Endometrium (tissue), 2 donors: ENCODE measurements at regions not wholly inside any gene's neighbourhood (a gene's known extent, or its start where the extent isn't known, plus 50 kb on each side); places are given as distances from the start of the nearest gene placed in this dataset.

Experiments used
- FAIRE-seq: peaks from 2 replicates; lab custom pipeline; 2012; peaks lifted over from hg19 to GRCh38; lab: Jason Lieb, UNC
- donor health status: control.
- donor health status: control.

DNA sequence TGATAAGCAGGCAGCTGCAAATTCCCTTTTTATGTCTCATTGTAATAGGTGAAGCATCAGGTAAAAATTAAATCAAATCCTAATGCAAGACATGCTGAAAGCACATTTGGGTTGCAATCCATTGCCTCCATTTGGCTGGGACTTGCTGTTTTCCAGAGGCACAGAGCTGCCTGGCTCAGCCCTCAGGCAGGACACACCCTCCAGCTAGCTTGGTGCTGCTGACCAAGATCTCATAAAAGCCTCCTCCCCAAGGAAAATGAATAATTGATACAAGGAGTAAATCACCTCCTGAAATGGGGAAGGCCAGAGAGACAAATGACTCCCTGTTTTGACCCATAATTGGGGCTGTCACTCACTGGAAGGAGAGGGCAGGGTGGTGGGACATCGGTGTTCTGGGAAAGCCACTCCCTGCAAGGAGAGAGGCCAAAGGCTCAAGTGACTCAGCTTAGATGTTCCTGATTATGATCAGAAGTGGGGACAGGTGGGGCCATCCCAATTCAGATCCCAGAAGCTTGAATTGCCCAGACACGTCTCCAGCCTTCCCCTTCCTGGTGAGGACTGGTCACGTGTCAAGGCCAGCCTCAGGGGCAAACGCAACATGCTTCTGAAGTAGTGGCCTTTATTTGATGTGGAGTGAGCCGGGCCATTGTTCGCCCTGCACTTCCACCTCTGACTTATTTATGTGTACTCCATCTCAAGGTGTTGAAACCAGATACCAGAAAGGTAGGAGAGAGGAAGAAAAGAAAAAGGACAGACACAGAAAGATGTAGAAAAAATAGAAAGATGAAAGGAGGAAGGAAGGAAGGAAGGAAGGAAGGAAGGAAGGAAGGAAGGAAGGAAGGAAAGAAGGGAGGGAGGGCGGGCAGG is 773.7 kb downstream of the BCL11B start:
- no peak for FAIRE-seq

- no peak for FAIRE-seq
Measured at GRCh38 chr14:98501335-98501734, 770.7 kb downstream of the BCL11B start.

DNA sequence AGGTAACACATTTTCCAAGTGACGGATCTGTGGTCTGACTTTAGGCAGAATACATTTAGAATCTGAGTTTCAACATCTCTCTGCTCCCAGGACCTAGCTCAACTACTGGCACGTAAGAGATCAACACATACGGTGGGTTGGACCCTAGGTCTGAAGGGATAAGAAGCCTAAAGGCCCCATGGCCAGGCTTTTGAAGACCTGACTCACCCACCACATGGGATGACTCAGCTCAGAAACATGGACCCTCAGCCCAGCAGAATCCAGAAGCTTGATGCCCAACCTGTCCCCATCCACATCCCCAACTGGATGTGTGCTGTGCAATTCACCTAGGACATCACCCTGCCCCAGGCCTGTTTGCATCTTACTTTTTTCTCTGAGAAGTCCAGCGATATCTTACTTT is 770.2 kb downstream of the BCL11B start:
- no peak for FAIRE-seq

GRCh38 chr14:98503086-98503815 is 768.7 kb downstream of the BCL11B start:
- FAIRE-seq = no peak

GRCh38 chr14:98507264-98507663 is 764.7 kb downstream of the BCL11B start:
- no peak for FAIRE-seq

DNA sequence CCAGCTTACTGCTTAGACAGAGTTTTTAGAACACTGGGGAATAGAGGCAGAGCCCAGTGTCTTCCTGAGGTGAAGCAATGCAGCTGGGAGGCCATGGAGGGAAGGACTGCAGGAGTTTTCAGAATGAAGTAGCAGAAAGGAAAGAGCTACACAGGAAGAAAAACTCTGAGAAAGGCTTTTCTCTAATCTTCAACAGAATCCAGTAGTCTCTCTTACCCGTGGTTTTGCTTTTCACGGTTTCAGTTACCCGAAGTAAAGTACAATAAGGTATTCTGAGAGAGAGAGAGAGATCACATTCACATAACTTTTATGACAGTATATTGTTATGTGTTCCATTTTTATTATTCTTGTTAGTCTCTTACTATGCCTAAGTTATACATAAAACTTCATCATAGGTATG is 761.6 kb downstream of the BCL11B start:
- FAIRE-seq = no peak

DNA sequence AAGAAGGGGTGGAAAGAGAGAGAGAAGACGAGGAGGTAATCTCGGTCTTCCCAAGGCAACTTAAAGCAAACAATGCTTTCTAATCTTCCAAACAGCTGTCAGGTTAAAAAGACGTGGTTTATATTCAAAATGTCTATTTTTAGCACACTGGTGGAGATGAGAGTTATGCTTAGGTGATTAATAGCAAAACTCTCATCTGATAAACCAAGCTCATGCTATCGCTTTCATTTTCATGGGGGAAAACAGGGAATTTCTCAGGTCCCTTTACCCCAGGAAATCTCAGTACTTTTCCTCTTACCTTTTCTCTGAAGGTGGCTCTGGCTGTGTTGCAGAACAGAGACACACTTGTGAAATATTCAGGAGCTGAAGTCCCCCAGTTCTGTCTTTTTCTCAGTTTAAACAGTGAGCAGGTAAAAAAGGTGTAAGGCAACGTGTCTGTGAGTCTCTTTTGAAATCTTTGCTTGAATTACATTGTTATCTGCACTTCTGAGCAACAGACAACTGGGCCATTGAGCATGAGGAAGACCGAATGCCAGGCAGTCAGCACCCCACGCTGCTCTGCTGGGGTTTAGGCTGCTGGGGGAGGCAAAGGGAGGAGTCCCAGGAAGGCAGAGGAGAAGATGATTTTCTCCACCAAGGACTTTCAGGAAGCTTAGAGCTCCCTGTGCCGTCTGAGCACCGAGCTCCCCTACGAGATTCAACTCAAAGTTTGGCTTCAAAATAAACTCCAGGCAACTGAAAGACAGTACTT is 759.3 kb downstream of the BCL11B start:
- FAIRE-seq = no peak

DNA sequence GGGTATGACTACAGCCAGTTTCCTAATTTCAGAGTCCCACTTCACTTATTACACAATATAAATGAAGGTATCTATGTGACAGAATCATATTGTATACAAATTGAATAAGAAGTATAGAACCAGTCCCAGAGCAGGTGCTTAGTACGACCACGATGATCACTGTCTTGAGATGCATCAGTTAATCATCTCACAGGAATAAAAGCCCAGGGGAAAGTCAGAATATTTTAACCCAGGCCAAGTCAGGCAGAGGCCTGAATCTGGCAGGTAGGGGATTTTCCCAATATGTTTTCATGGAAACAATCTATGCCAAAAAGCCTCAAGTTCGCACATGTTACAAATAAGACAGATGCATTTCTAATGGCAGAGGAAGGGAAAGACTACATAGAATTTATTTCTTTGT is 758.4 kb downstream of the BCL11B start:
- FAIRE-seq = no peak

- FAIRE-seq = no peak
Measured at GRCh38 chr14:98514016-98514415, 758.0 kb downstream of the BCL11B start.

DNA sequence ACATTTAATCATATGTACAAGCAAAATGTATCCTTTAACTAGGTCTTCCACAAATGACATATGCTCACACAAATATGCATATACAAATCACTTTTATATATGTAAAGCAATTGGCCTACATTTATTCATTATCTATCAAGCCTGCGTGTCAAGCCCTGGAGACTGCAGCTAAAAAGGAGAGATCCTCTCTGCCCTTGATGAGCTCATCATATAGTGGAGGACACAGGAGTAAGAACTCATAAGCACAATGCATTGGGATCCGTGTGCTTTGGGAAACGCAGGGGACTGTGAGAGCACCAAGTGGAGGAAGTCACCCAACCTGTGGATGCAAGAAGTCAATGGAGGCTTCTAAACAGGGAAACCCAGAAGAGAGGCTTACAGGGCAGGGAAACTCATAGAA is 735.7 kb downstream of the BCL11B start:
- FAIRE-seq = no peak

DNA sequence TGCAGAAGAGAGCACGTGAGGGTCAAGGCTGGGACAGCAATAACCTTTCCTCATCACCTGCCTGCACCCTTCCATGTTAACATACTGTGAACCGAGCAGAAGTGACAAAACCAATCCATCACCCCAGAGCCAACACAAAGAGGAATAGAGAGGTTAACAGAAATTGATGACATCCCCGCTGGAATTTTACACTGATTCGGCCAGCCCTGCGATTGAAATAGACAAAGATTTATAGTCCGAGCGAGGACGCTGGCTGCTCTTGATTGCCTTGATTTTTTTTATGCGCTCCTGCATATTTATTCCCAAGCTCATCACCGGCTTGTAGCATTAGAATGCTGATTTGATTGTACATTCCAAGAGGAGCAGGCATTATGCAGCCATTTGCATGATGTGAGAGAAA is 729.7 kb downstream of the BCL11B start:
- no peak for FAIRE-seq

GRCh38 chr14:98543074-98543473 is 728.9 kb downstream of the BCL11B start:
- no peak for FAIRE-seq

DNA sequence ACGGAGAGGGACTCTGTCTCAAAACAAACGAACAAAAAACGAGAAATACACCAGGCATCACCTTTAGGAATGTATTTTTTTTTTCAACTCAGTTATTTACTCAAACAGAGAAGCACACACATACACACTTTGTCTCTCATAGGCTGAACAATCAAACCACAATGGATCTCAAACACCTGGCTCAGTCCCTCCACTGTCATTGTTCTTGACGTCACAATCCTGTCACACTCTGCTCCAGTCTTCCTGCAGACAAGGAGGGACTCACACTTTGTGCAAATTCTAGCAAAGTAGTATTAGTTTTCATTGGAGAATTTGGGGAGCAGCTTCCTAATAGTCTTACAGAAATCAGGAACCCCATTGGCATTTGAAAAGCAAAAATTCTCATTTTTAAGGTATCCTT is 727.8 kb downstream of the BCL11B start:
- no peak for FAIRE-seq

- FAIRE-seq = no peak
Measured at GRCh38 chr14:98545181-98545580, 726.8 kb downstream of the BCL11B start.

DNA sequence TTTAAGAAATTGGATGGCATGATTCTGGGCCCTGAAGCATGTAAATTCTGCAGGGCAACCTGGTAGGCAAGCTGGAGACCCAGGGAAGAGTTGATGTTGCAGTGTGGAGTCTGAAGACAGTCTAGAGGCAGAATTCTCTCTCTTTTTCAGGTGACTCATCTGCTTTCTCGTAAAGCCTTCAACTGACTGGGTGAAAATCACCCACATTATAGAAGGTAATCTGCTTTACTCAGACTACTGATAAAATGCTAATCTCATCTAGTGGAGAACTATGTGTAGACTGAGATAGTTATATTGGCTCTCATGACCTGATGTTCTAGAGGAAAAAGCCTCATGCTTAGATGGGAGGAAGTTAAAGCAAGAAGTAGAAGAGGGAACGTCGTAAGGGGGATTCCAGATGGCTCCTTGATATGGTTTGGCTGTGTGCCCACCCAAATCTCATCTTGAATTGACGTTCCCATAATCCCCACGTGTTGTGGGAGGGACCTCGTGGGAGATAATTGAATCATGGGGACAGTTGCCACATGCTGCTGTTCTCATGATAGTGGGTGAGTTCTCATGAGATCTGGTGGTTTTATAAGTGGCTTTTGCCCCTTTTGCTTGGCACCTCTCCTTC is 723.8 kb downstream of the BCL11B start:
- FAIRE-seq = no peak

GRCh38 chr14:98551028-98551427 is 721.0 kb downstream of the BCL11B start:
- FAIRE-seq = no peak

GRCh38 chr14:98555440-98555839 is 716.6 kb downstream of the BCL11B start:
- no peak for FAIRE-seq

- no peak for FAIRE-seq
Measured at GRCh38 chr14:98564006-98564405, 708.0 kb downstream of the BCL11B start.

DNA sequence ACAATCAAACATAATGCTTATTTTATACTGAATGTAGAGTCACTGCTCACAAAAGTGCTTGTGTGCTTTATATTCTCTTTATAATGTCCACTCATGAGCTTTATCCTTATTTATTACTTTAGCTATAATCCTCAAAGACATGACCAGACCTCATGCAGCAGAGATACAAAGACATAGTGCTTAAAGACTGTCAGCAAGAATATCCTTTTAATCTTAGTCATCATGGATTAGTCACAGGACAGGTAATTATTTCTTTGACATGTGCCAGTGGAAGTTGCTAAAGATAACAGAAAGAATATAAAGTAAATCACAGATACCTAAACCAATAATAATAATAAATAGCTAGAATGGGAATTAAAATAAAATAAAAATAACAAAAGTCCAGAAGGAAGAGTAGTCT is 707.5 kb downstream of the BCL11B start:
- FAIRE-seq = no peak

DNA sequence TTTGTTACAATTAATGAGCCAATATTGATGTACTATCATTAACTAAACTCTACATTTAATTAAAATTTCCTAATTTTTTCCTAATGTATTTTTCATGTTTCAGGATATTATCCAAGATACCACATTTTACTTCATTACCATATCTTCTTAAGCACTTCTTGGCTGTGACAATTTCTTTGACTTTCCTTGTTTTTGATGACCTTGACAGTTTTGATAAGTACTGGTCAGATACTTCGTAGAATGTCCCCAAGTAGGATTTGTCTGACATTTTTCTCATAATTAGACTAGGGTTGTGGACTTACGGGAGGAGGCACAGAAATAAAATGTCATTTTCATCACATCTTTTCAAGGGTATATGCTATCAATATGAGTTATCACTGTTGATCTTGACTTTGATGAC is 700.9 kb downstream of the BCL11B start:
- FAIRE-seq = no peak

DNA sequence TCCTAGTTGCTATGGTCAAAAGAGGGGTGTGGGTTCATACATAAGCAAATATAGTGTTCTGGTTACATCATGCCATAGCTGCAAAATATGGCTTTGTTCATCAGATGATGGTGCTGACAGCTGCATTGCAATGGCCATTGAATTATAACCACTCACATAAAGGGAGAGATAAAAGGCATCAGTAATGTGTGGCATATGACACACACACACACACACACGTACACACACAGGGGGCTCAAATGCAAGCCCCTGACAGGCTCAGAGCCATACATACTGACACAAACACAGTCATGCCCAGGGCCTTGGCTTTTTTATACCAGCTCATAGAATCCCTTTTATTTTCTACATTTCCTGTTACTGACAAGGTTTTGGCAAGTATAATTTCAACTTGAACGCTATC is 698.9 kb downstream of the BCL11B start:
- no peak for FAIRE-seq

DNA sequence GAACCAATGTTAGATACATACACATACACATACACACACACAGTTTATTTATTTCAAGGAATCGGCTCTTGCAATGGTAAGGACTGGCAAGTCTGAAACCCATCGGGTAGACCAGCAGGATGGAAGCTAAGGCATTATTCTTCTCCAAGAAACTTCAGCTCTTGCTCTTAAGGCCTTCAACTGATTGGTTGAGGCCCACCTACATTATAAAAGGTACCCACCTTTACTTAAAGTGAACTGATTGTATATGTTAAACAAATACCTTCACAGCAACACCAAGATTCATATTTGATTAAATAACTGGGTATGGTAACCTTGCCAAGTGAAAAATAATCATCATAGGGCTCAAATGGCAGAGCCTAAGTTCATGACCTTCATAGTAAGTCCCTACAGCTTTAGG is 695.5 kb downstream of the BCL11B start:
- FAIRE-seq = no peak
